ENCODE measurements at regions not wholly inside any gene's neighbourhood (a gene's known extent, or its start where the extent isn't known, plus 50 kb on each side); places are given as distances from the start of the nearest gene placed in this dataset.

GRCh38 chr1:83747853-83748482 lies 251.0 kb downstream of the TTLL7 start:
- in situ Hi-C loops (cut with MboI; ENCODE audit: low pct_unique_long_range_greater_than_20kb, low sequenced_read_pairs, unreplicated experiment): no loop called here
- TF ChIP-seq CTCF (IDR thresholded peaks at IDR 0.05; ENCODE audit: extremely low read depth, insufficient read depth, missing control alignments): no peak
- DNase-seq (ENCODE audit: low spot score): no peak

GRCh38 chr1:83746234-83746633 lies 252.7 kb downstream of the TTLL7 start:
- DNase-seq (ENCODE audit: low spot score): peak; percentile 7
- TF ChIP-seq CTCF (IDR thresholded peaks at IDR 0.05; ENCODE audit: extremely low read depth, insufficient read depth, missing control alignments): no peak
- in situ Hi-C loops (cut with MboI; ENCODE audit: low pct_unique_long_range_greater_than_20kb, low sequenced_read_pairs, unreplicated experiment): no loop called here

GRCh38 chr1:83742446-83742845 lies 256.5 kb downstream of the TTLL7 start:
- in situ Hi-C loops (cut with MboI; ENCODE audit: low pct_unique_long_range_greater_than_20kb, low sequenced_read_pairs, unreplicated experiment): no loop called here
- TF ChIP-seq CTCF (IDR thresholded peaks at IDR 0.05; ENCODE audit: extremely low read depth, insufficient read depth, missing control alignments): no peak

GRCh38 chr1:83741770-83742169 lies 257.2 kb downstream of the TTLL7 start:
- DNase-seq (ENCODE audit: low spot score): no peak
- in situ Hi-C loops (cut with MboI; ENCODE audit: low pct_unique_long_range_greater_than_20kb, low sequenced_read_pairs, unreplicated experiment): no loop called here
- TF ChIP-seq CTCF (IDR thresholded peaks at IDR 0.05; ENCODE audit: extremely low read depth, insufficient read depth, missing control alignments): no peak

More at GRCh38 chr1:83742446-83742845, 256.5 kb downstream of the TTLL7 start:
- no peak for DNase-seq (ENCODE audit: low spot score)

GRCh38 chr1:83741348-83741747 lies 257.6 kb downstream of the TTLL7 start:
- DNase-seq (ENCODE audit: low spot score): no peak
- in situ Hi-C loops (cut with MboI; ENCODE audit: low pct_unique_long_range_greater_than_20kb, low sequenced_read_pairs, unreplicated experiment): no loop called here
- no peak for TF ChIP-seq CTCF (IDR thresholded peaks at IDR 0.05; ENCODE audit: extremely low read depth, insufficient read depth, missing control alignments)

- no peak for DNase-seq (ENCODE audit: low spot score)
- TF ChIP-seq CTCF (IDR thresholded peaks at IDR 0.05; ENCODE audit: extremely low read depth, insufficient read depth, missing control alignments): no peak
- in situ Hi-C loops (cut with MboI; ENCODE audit: low pct_unique_long_range_greater_than_20kb, low sequenced_read_pairs, unreplicated experiment): no loop called here
These were observed 263.4 kb downstream of the TTLL7 start for GRCh38 chr1:83735526-83735925.

Data from GM13977 (cell line).